OCI-LY1 (cell line): ENCODE measurements at regions not wholly inside any gene's neighbourhood (a gene's known extent, or its start where the extent isn't known, plus 50 kb on each side); places are given as distances from the start of the nearest gene placed in this dataset.

Experiments
- H2AFZ ChIP-seq: fragments of 200-600 bp; sonication (generic), shearing (Covaris generic); 2 replicates; pipeline ENCODE4 v1.6.0; 2014; ENCODE audit warnings: antibody characterized with exemption, mild to moderate bottlenecking, low read length
- H3F3A ChIP-seq: fragments of 200-600 bp; sonication (generic), shearing (Covaris generic); 2 replicates; pipeline ENCODE4 v1.6.0; 2014; ENCODE audit warnings: mild to moderate bottlenecking, antibody characterized with exemption, low read length, moderate library complexity; ENCODE audit not compliant: insufficient read depth
- H3K27ac ChIP-seq: fragments of 200-600 bp; sonication (generic); 2 replicates; pipeline ENCODE4 v1.5.1; 2014; ENCODE audit warnings: low read length, mixed run types, mild to moderate bottlenecking, low read depth; ENCODE audit not compliant: poor library complexity, severe bottlenecking
- H3K27me3 ChIP-seq: fragments of 200-600 bp; sonication (generic); 2 replicates; pipeline ENCODE4 v1.6.0; 2014; ENCODE audit warnings: antibody characterized with exemption, mild to moderate bottlenecking, low read length, moderate library complexity; ENCODE audit not compliant: insufficient read depth
- H3K36me3 ChIP-seq: fragments of 200-600 bp; sonication (generic); 2 replicates; pipeline ENCODE4 v1.6.1; 2014; ENCODE audit warnings: mild to moderate bottlenecking, antibody characterized with exemption, low read length, moderate library complexity, mixed read lengths; ENCODE audit not compliant: insufficient read depth
- H3K4me1 ChIP-seq: fragments of 200-600 bp; sonication (generic); 2 replicates; pipeline ENCODE4 v1.5.1; 2014; ENCODE audit warnings: mild to moderate bottlenecking, low read length, moderate library complexity; ENCODE audit not compliant: insufficient read depth, severe bottlenecking
- H3K4me2 ChIP-seq: fragments of 200-600 bp; sonication (generic), shearing (Covaris generic); 2 replicates; pipeline ENCODE4 v1.6.1; 2014; ENCODE audit warnings: low read length
- H3K4me3 ChIP-seq: fragments of 200-600 bp; sonication (generic); 2 replicates; pipeline ENCODE4 v1.5.1; 2014; ENCODE audit warnings: low read length, low read depth, mild to moderate bottlenecking, mixed read lengths; ENCODE audit not compliant: poor library complexity, severe bottlenecking
- H3K79me2 ChIP-seq: fragments of 200-600 bp; shearing (Covaris generic); 2 replicates; pipeline ENCODE4 v1.6.1; 2016; ENCODE audit warnings: mixed run types, low read length, mixed read lengths; ENCODE audit not compliant: insufficient read depth
- H3K9ac ChIP-seq: fragments of 200-600 bp; sonication (generic), shearing (Covaris generic); 2 replicates; pipeline ENCODE4 v1.6.1; 2014; ENCODE audit warnings: mild to moderate bottlenecking, low read length, mixed read lengths
- H3K9me2 ChIP-seq: fragments of 200-600 bp; sonication (generic), shearing (Covaris generic); 2 replicates; pipeline ENCODE4 v1.6.1; 2014; ENCODE audit warnings: low read depth, mild to moderate bottlenecking, low read length, mixed read lengths
- H3K9me3 ChIP-seq: fragments of 200-600 bp; shearing (Covaris generic); 2 replicates; pipeline ENCODE4 v1.6.1; 2014; ENCODE audit warnings: low read length, mixed read lengths
- H4K20me1 ChIP-seq: fragments of 200-600 bp; sonication (generic), shearing (Covaris generic); 2 replicates; pipeline ENCODE4 v1.6.0; 2016; ENCODE audit warnings: mild to moderate bottlenecking, low read length; ENCODE audit not compliant: insufficient read depth
- CTCF ChIP-seq: fragments of 200-600 bp; sonication (generic), shearing (Covaris generic); IDR thresholded peaks from 2 replicates; pipeline ENCODE4 v1.5.1; 2017; ENCODE audit warnings: mild to moderate bottlenecking, antibody characterized with exemption, low read length, moderate library complexity, mixed read lengths
- EZH2 ChIP-seq: fragments of 200-600 bp; sonication (generic), shearing (Covaris generic); IDR thresholded peaks from 2 replicates; pipeline ENCODE4 v1.8.0; 2017; ENCODE audit warnings: borderline replicate concordance, mixed run types, mild to moderate bottlenecking, antibody characterized with exemption, low read length, moderate library complexity, mixed read lengths

- Histone ChIP-seq H3K27ac (peak overlapping the region; percentile 74), H2AFZ (no peak overlapping the region), H3K27me3 (no peaks in the 10 kb centered on the region), H3K4me2 (peak overlapping the region; percentile 38), H3K9me3 (0 out of 2 replicates have a peak, but pooled peaks cover 2% of the 10 kb centered on the region), H4K20me1 (no peaks in the 10 kb centered on the region), H3K79me2 (no peaks in the 10 kb centered on the region), H3K4me1 (peaks cover 53% of the 10 kb centered on the region), H3K9ac (no peak overlapping the region), H3K9me2 (no peaks in the 10 kb centered on the region), H3F3A (no peaks in the 10 kb centered on the region), H3K4me3 (no peak overlapping the region), H3K36me3 (no peaks in the 10 kb centered on the region)
- TF ChIP-seq EZH2 (no peak), CTCF (no peak)
Measured at GRCh38 chr18:24923138-24923537, 428.8 kb downstream of the ZNF521 start.

- Histone ChIP-seq H3K27ac (peak overlapping the region; percentile 51), H3K27me3 (no peaks in the 10 kb centered on the region), H3K9ac (no peak overlapping the region), H3K9me3 (0 out of 2 replicates have a peak, but pooled peaks cover 2% of the 10 kb centered on the region), H4K20me1 (no peaks in the 10 kb centered on the region), H3K4me2 (no peak overlapping the region), H2AFZ (no peak overlapping the region), H3K4me3 (no peak overlapping the region), H3F3A (no peaks in the 10 kb centered on the region), H3K36me3 (no peaks in the 10 kb centered on the region), H3K9me2 (no peaks in the 10 kb centered on the region), H3K4me1 (peaks cover 64% of the 10 kb centered on the region), H3K79me2 (no peaks in the 10 kb centered on the region)
- TF ChIP-seq CTCF: no peak
Measured at GRCh38 chr18:24924066-24924716, 427.8 kb downstream of the ZNF521 start.

- Histone ChIP-seq H3K79me2 (no peaks in the 10 kb centered on the region), H3K9me2 (no peaks in the 10 kb centered on the region), H3K9ac (no peak overlapping the region), H3K27me3 (no peaks in the 10 kb centered on the region), H3F3A (no peaks in the 10 kb centered on the region), H4K20me1 (no peaks in the 10 kb centered on the region), H3K27ac (no peak overlapping the region), H3K4me3 (no peak overlapping the region), H3K4me2 (no peak overlapping the region), H3K36me3 (no peaks in the 10 kb centered on the region), H3K4me1 (peaks cover 81% of the 10 kb centered on the region), H2AFZ (no peak overlapping the region), H3K9me3 (0 out of 2 replicates have a peak, but pooled peaks cover 2% of the 10 kb centered on the region)
- no peak for TF ChIP-seq EZH2
- TF ChIP-seq CTCF: no peak
Measured at GRCh38 chr18:24926649-24927048, 425.3 kb downstream of the ZNF521 start.
